Neutrophil (primary cell): ENCODE measurements at regions not wholly inside any gene's neighbourhood (a gene's known extent, or its start where the extent isn't known, plus 50 kb on each side); places are given as distances from the start of the nearest gene placed in this dataset.

Experiments
- H3K27ac ChIP-seq: fragments of 200-600 bp; sonication (generic); 2 replicates; pipeline ENCODE4 v1.5.1; 2016; ENCODE audit warnings: mild to moderate bottlenecking, moderate library complexity
- H3K27me3 ChIP-seq: fragments of 200-600 bp; sonication (generic); 2 replicates; pipeline ENCODE4 v1.6.0; 2016; ENCODE audit warnings: mild to moderate bottlenecking
- H3K36me3 ChIP-seq: fragments of 200-600 bp; sonication (generic); 2 replicates; pipeline ENCODE4 v1.5.1; 2017
- H3K4me1 ChIP-seq, 2 experiments: fragments of 200-600 bp in 1 of 2; sonication (generic) in 1 of 2; 1 replicate in 1 of 2; 2 replicates in 1 of 2; pipeline versions ENCODE4 v1.5.1 to v1.6.1; 2013 to 2016; ENCODE audit warnings: low read depth in 1 of 2, low read length in 1 of 2, mild to moderate bottlenecking in 1 of 2, moderate library complexity in 1 of 2; ENCODE audit not compliant: control insufficient read depth in 1 of 2, insufficient read depth in 1 of 2
- H3K4me3 ChIP-seq, 2 experiments: fragments of 200-600 bp in 1 of 2; sonication (generic) in 1 of 2; 1 replicate in 1 of 2; 2 replicates in 1 of 2; pipeline ENCODE4 v1.5.1; 2013 to 2016; ENCODE audit warnings: low read depth in 1 of 2, low read length in 1 of 2, mild to moderate bottlenecking in 1 of 2, moderate library complexity in 1 of 2
- H3K9me3 ChIP-seq: fragments of 200-600 bp; sonication (generic); 2 replicates; pipeline ENCODE4 v1.5.1; 2016
- CTCF ChIP-seq: fragments of 200-600 bp; sonication (generic); IDR thresholded peaks from 2 replicates; pipeline ENCODE4 v1.5.1; 2016; ENCODE audit warnings: antibody characterized with exemption

- H3K4me3 ChIP-seq, result no peak overlapping the region
- TF ChIP-seq CTCF, result no peak
- H3K36me3 ChIP-seq, result no peaks in the 10 kb centered on the region
- H3K4me1 ChIP-seq, result peaks cover 24 to 55% of the 10 kb centered on the region in 2 experiments
- H3K27ac ChIP-seq, result no peak overlapping the region
- no peaks in the 10 kb centered on the region for H3K9me3 ChIP-seq
- H3K27me3 ChIP-seq, result no peaks in the 10 kb centered on the region
These were observed 50.2 kb upstream of the SDK2 start for GRCh38 chr17:73694491-73694890.

- Histone ChIP-seq H3K27me3 (no peaks in the 10 kb centered on the region), H3K9me3 (no peaks in the 10 kb centered on the region), H3K27ac (no peak overlapping the region), H3K4me1 (peaks cover 24 to 55% of the 10 kb centered on the region in 2 experiments), H3K36me3 (no peaks in the 10 kb centered on the region), H3K4me3 (no peak overlapping the region)
- no peak for TF ChIP-seq CTCF
These were observed 50.9 kb upstream of the SDK2 start for GRCh38 chr17:73695035-73695738.

DNA sequence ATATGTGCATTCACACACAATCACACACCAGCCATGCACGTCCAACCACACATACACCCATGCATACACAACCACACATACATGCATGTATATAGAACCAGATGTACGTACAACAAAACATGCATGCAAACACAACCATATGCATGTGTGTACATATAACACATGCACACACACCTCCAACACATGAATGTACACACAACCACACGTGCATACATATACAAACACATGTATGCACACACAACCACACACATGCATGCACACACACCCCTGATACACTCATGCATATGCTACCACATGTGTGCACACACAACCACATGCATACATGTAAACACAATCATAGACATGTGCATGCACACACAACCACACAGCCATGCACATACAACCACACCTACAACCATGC is 52.0 kb upstream of the SDK2 start:
- Histone ChIP-seq H3K27me3 (no peaks in the 10 kb centered on the region), H3K36me3 (no peaks in the 10 kb centered on the region), H3K4me1 (peaks cover 20 to 45% of the 10 kb centered on the region in 2 experiments), H3K27ac (no peak overlapping the region), H3K9me3 (no peaks in the 10 kb centered on the region), H3K4me3 (no peak overlapping the region)
- no peak for TF ChIP-seq CTCF

- H3K27ac ChIP-seq, result no peak overlapping the region
- H3K9me3 ChIP-seq, result no peaks in the 10 kb centered on the region
These were observed 53.6 kb upstream of the SDK2 start for GRCh38 chr17:73697872-73698271.

DNA sequence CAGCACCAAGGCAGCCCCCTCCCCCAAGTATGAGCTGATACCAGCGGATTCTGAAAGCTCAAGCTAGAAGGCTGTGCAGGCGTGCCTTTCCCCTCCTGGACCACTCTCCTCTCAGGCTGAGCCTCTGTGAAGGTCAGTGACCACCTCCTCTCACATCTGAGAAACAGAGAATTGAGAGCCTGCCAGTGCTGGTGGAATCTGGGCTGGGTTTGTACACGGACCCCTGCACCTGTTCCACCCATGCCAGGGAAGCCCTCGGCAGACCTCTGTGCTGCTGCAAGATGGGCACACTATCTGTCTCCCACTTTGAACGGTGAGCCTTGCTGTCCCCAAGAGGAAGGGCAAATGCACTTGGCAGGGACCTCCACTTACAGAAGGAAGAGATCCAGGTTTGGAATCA is 54.7 kb upstream of the SDK2 start:
- no peaks in the 10 kb centered on the region for H3K36me3 ChIP-seq
- no peak overlapping the region for H3K27ac ChIP-seq
- peaks cover 9 to 20% of the 10 kb centered on the region in 2 experiments for H3K4me1 ChIP-seq
- no peak overlapping the region for H3K4me3 ChIP-seq
- H3K27me3 ChIP-seq, result no peaks in the 10 kb centered on the region
- no peaks in the 10 kb centered on the region for H3K9me3 ChIP-seq
- no peak for TF ChIP-seq CTCF

More at GRCh38 chr17:73697872-73698271, 53.6 kb upstream of the SDK2 start:
- Histone ChIP-seq H3K27me3 (no peaks in the 10 kb centered on the region), H3K36me3 (no peaks in the 10 kb centered on the region), H3K4me1 (peaks cover 9 to 28% of the 10 kb centered on the region in 2 experiments), H3K4me3 (no peak overlapping the region)
- TF ChIP-seq CTCF, result no peak
